PC-9 (cell line): ENCODE measurements at regions not wholly inside any gene's neighbourhood (a gene's known extent, or its start where the extent isn't known, plus 50 kb on each side); places are given as distances from the start of the nearest gene placed in this dataset.

Source experiments
- BruUV-seq: library from RNA; stranded (reverse); fragments of 400-500 nt; replicated peaks from 2 replicates; lab custom pipeline; 2021; lab: Mats Ljungman, UMichigan
- CTCF ChIA-PET: fragments of 300-600 bp; sonication (Branson Sonifier 250); formaldehyde crosslinking; loops from one replicate; lab custom pipeline; 2022; ENCODE audit warnings: antibody characterized with exemption; lab: Charles Lee
- POLR2A ChIA-PET: fragments of 300-600 bp; sonication (Branson Sonifier 250); formaldehyde crosslinking; loops from one replicate; lab custom pipeline; 2022; ENCODE audit warnings: antibody characterized with exemption; ENCODE audit not compliant: unreplicated experiment; lab: Charles Lee
- DNase-seq, 2 experiments: peaks; one replicate each; pipeline versions ENCODE4 v3.0.0 to v3.0.0-alpha.2; 2015 to 2022; ENCODE audit warnings: mixed read lengths in 1 of 2
- H2AFZ ChIP-seq: fragments of 200-600 bp; sonication (generic); 2 replicates; pipeline ENCODE4 v1.8.1; 2017; ENCODE audit warnings: antibody characterized with exemption
- H3F3A ChIP-seq: fragments of 200-600 bp; sonication (generic); 2 replicates; pipeline ENCODE4 v1.8.1; 2017; ENCODE audit warnings: antibody characterized with exemption, mild to moderate bottlenecking, low read depth; ENCODE audit not compliant: insufficient read depth
- H3K27ac ChIP-seq: fragments of 200-600 bp; sonication (generic); 2 replicates; pipeline ENCODE4 v1.6.1; 2016; ENCODE audit warnings: mixed run types
- H3K27me3 ChIP-seq: fragments of 200-600 bp; sonication (generic); 2 replicates; pipeline ENCODE4 v1.6.1; 2016; ENCODE audit warnings: low read depth, mixed run types; ENCODE audit not compliant: insufficient read depth
- H3K36me3 ChIP-seq: fragments of 200-600 bp; sonication (generic); 2 replicates; pipeline ENCODE4 v1.6.1; 2016; ENCODE audit warnings: low read depth, mixed run types
- H3K4me1 ChIP-seq: fragments of 200-600 bp; sonication (generic); replicated peaks from 2 replicates; pipeline ENCODE4 v1.6.1; 2016; ENCODE audit warnings: mixed run types; ENCODE audit not compliant: insufficient read depth
- H3K4me2 ChIP-seq: fragments of 200-600 bp; sonication (generic); 2 replicates; pipeline ENCODE4 v1.6.1; 2017; ENCODE audit warnings: mixed run types
- H3K4me3 ChIP-seq: fragments of 200-600 bp; sonication (generic); 2 replicates; pipeline ENCODE4 v1.6.1; 2016; ENCODE audit warnings: mixed run types
- H3K79me2 ChIP-seq: fragments of 200-600 bp; sonication (generic); 2 replicates; pipeline ENCODE4 v1.6.1; 2017; ENCODE audit warnings: low read depth, mixed run types
- H3K9me2 ChIP-seq: fragments of 200-600 bp; sonication (generic); 2 replicates; pipeline ENCODE4 v1.8.1; 2017; ENCODE audit warnings: mild to moderate bottlenecking; ENCODE audit not compliant: insufficient read depth
- H3K9me3 ChIP-seq: fragments of 200-600 bp; sonication (generic); 2 replicates; pipeline ENCODE4 v1.8.1; 2016; ENCODE audit warnings: low read depth; ENCODE audit not compliant: insufficient read depth
- H4K20me1 ChIP-seq: fragments of 200-600 bp; sonication (generic); 2 replicates; pipeline ENCODE4 v1.8.1; 2017; ENCODE audit not compliant: insufficient read depth
- EZH2 ChIP-seq: fragments of 200-600 bp; sonication (generic); IDR thresholded peaks from 2 replicates; pipeline ENCODE4 v1.8.0; 2017; ENCODE audit warnings: antibody characterized with exemption, low read depth
- intact Hi-C: fragments of 100-400 bp; cut with micrococcal nuclease; formaldehyde crosslinking; loops from one replicate; pipeline ENCODE4 v1.10.0; 2022; ENCODE audit not compliant: unreplicated experiment
- TF ChIP-seq, protein P1 (sequence below): fragments of 200-600 bp; sonication (generic); conservative IDR thresholded peaks from 2 replicates; pipeline ENCODE4 v1.6.1; 2017; ENCODE audit warnings: mixed run types, antibody characterized with exemption, mild to moderate bottlenecking, moderate library complexity

DNA sequence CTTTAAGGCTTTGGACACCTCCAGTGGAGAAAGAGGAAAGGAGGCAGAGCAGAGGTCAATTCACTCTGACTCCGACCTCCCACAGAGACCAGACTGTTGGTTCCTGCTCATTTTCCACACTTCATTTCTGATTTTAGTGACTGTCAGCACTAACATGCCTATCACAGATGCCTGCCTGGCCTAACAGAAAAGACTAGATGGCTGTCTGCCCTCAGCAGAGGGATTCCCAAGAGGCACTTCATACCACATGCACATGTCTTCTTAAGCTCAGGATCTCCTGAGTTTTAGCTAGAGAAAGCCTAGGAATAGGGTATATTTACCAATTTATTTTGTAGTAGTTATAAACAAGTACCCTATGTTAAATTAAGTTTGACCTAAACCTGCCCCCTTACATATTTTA lies 336.0 kb downstream of the ENC1 start:
- no peak for TF ChIP-seq EZH2
- TF ChIP-seq, protein P1, sequence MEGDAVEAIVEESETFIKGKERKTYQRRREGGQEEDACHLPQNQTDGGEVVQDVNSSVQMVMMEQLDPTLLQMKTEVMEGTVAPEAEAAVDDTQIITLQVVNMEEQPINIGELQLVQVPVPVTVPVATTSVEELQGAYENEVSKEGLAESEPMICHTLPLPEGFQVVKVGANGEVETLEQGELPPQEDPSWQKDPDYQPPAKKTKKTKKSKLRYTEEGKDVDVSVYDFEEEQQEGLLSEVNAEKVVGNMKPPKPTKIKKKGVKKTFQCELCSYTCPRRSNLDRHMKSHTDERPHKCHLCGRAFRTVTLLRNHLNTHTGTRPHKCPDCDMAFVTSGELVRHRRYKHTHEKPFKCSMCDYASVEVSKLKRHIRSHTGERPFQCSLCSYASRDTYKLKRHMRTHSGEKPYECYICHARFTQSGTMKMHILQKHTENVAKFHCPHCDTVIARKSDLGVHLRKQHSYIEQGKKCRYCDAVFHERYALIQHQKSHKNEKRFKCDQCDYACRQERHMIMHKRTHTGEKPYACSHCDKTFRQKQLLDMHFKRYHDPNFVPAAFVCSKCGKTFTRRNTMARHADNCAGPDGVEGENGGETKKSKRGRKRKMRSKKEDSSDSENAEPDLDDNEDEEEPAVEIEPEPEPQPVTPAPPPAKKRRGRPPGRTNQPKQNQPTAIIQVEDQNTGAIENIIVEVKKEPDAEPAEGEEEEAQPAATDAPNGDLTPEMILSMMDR = no peak
- Histone ChIP-seq H3K27ac (no peak overlapping the region), H4K20me1 (no peaks in the 10 kb centered on the region), H3K79me2 (no peaks in the 10 kb centered on the region), H3K36me3 (no peaks in the 10 kb centered on the region), H3K4me1 (no peaks in the 10 kb centered on the region), H3F3A (no peaks in the 10 kb centered on the region), H3K4me2 (no peak overlapping the region), H3K4me3 (no peak overlapping the region), H2AFZ (no peak overlapping the region), H3K27me3 (no peaks in the 10 kb centered on the region), H3K9me2 (no peaks in the 10 kb centered on the region), H3K9me3 (peaks cover 3% of the 10 kb centered on the region; the same call in 1 of the 2 replicates)
- no peak for DNase-seq
- CTCF ChIA-PET = no interaction called here
- intact Hi-C loops = no loop called here
- no TSS peak for BruUV-seq
- POLR2A ChIA-PET = no interaction called here

DNA sequence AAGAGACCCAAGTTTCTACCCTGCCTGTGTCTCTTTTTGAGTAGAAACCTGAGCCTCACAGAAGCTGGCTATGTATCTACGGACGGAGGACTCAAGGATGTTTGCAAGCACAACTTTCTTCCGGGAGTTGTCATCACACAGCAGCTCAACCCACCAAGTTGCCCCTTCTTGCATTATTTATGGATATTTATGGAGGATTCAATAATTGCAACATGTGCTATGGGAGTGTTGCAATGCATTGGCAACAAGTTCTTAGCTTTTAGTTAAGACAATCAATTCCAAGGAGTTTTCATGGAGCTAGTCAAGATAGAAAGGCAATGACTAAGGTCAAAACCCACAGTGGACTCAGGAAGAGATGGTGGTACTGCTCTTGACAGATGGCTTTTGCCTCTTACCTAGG lies 336.9 kb downstream of the ENC1 start:
- H3K36me3 ChIP-seq = no peaks in the 10 kb centered on the region
- BruUV-seq = no TSS peak
- peaks cover 3% of the 10 kb centered on the region; the same call in 1 of the 2 replicates for H3K9me3 ChIP-seq
- H3K27me3 ChIP-seq = no peaks in the 10 kb centered on the region
- H3K4me3 ChIP-seq = no peak overlapping the region
- no peaks in the 10 kb centered on the region for H3K79me2 ChIP-seq
- no peak overlapping the region for H3K27ac ChIP-seq
- H2AFZ ChIP-seq = no peak overlapping the region
- no peaks in the 10 kb centered on the region for H4K20me1 ChIP-seq
- no peaks in the 10 kb centered on the region for H3K9me2 ChIP-seq
- H3K4me2 ChIP-seq = no peak overlapping the region
- ChIA-PET POLR2A (interaction anchor here (0.6 kb wide), 1 partner anchor 17 kb away, joined by 8 read pairs; no protein-coding TSS in a partner anchor), CTCF (no interaction called here)
- intact Hi-C loops = no loop called here
- DNase-seq = no peak
- TF ChIP-seq, protein P1 = no peak
- no peak for TF ChIP-seq EZH2
- H3K4me1 ChIP-seq = no peaks in the 10 kb centered on the region
- no peaks in the 10 kb centered on the region for H3F3A ChIP-seq

DNA sequence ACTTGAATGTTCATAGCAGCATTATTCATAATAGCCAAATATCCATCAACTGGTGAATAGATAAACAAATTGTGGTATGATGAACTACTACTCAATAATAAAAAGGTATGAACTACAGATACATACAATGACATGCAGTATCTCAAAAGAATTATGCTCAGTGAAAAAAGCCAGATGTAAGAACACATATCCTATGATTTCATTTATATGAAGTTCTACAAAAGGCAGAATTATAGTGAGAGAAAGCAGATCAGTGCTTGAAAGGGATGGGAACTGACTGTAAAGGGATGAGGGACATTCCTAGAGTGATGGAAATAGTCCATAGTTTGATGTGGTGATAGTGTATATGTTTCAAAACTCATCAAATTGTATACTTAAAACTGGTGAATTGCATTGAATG lies 339.0 kb downstream of the ENC1 start:
- Histone ChIP-seq H3K36me3 (no peaks in the 10 kb centered on the region), H3K9me3 (peaks cover 3% of the 10 kb centered on the region; the same call in 1 of the 2 replicates), H3K27ac (no peak overlapping the region), H3F3A (no peaks in the 10 kb centered on the region), H2AFZ (no peak overlapping the region), H3K27me3 (no peaks in the 10 kb centered on the region), H3K4me3 (no peak overlapping the region), H4K20me1 (no peaks in the 10 kb centered on the region), H3K4me2 (no peak overlapping the region), H3K4me1 (no peaks in the 10 kb centered on the region), H3K9me2 (no peaks in the 10 kb centered on the region), H3K79me2 (no peaks in the 10 kb centered on the region)
- no peak for DNase-seq
- POLR2A ChIA-PET = no interaction called here
- intact Hi-C loops = no loop called here
- CTCF ChIA-PET = no interaction called here
- TF ChIP-seq EZH2 = no peak
- TF ChIP-seq, protein P1 = no peak
- no TSS peak for BruUV-seq
